Nephron progenitor cell (in vitro differentiated cells): ENCODE measurements at regions not wholly inside any gene's neighbourhood (a gene's known extent, or its start where the extent isn't known, plus 50 kb on each side); places are given as distances from the start of the nearest gene placed in this dataset.
"Not testable (repeated sequence)": the region's sequence is repeated elsewhere in the genome, so short reads cannot be mapped to it uniquely, and the experiment has no call there.

ENCODE experiments used
- DNase-seq: peaks from one replicate; pipeline ENCODE4 v3.0.0; 2021
- H3K27ac Mint-ChIP-seq: 2 replicates; pipeline ENCODE4 v1.8.0; 2021; ENCODE audit warnings: mild to moderate bottlenecking, moderate library complexity, mixed read lengths
- H3K27me3 Mint-ChIP-seq: 2 replicates; pipeline ENCODE4 v1.8.0; 2021; ENCODE audit warnings: mild to moderate bottlenecking, low read depth, mixed read lengths; ENCODE audit not compliant: poor library complexity
- H3K36me3 Mint-ChIP-seq: 2 replicates; pipeline ENCODE4 v1.8.0; 2021; ENCODE audit warnings: low read depth, mixed read lengths
- H3K4me1 Mint-ChIP-seq: 2 replicates; pipeline ENCODE4 v1.8.0; 2021; ENCODE audit warnings: mixed read lengths
- H3K4me3 Mint-ChIP-seq: 2 replicates; pipeline ENCODE4 v1.8.0; 2021; ENCODE audit warnings: mild to moderate bottlenecking, moderate library complexity, mixed read lengths
- H3K9me3 Mint-ChIP-seq: 2 replicates; pipeline ENCODE4 v1.8.0; 2021; ENCODE audit warnings: mild to moderate bottlenecking, moderate library complexity, mixed read lengths
- TF ChIP-seq, protein P1 (sequence below): fragments of 200-600 bp; sonication (generic); IDR thresholded peaks from 2 replicates; pipeline ENCODE4 v1.5.0; 2021; ENCODE audit warnings: antibody characterized with exemption

DNA sequence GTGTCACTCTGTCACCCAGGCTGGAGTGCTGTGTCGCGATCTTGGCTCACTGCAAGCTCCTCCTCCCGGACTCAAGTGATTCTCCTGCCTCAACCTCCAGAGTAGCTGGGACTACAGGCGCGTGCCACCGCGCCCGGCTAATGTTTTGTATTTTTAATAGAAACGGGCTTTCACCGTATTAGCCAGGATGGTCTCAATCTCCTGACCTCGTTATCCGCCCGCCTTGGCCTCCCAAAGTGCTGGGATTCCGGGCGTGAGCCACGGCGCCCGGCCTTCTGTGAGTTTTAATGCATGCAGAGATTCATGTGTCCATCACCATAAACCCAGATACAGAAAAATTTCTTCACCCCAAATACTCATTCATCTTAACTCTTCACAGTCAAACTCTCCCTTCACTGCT, 1046.7 kb downstream of the CDH9 start:
- Mint-ChIP-seq H3K4me3 (no peak overlapping the region), H3K36me3 (no peaks in the 10 kb centered on the region)
- TF ChIP-seq, protein P1, sequence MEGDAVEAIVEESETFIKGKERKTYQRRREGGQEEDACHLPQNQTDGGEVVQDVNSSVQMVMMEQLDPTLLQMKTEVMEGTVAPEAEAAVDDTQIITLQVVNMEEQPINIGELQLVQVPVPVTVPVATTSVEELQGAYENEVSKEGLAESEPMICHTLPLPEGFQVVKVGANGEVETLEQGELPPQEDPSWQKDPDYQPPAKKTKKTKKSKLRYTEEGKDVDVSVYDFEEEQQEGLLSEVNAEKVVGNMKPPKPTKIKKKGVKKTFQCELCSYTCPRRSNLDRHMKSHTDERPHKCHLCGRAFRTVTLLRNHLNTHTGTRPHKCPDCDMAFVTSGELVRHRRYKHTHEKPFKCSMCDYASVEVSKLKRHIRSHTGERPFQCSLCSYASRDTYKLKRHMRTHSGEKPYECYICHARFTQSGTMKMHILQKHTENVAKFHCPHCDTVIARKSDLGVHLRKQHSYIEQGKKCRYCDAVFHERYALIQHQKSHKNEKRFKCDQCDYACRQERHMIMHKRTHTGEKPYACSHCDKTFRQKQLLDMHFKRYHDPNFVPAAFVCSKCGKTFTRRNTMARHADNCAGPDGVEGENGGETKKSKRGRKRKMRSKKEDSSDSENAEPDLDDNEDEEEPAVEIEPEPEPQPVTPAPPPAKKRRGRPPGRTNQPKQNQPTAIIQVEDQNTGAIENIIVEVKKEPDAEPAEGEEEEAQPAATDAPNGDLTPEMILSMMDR, result no peak

DNA sequence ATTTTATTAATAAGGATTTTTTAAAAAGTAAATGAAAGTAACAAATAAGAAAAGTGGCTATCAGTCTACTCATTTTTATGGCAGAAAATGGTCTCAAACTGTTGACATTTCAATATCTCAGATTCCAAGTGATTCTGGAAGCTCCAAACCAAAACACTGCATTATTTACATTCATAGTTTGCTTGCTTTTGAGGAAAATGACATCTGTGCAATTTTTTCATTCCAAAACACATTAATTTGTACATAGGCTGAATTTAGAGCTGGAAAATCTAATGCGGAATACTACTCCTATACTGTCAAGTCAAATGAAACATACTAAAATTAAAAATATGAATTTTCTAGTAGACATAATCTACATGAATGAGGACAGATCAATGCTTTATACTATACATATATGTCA, 1047.6 kb downstream of the CDH9 start:
- H3K9me3 Mint-ChIP-seq, result no peaks in the 10 kb centered on the region
- no peaks in the 10 kb centered on the region for H3K4me1 Mint-ChIP-seq
- TF ChIP-seq, protein P1, result no peak
- H3K4me3 Mint-ChIP-seq, result no peak overlapping the region
- H3K27ac Mint-ChIP-seq, result no peak overlapping the region
- no peak for DNase-seq
- no peaks in the 10 kb centered on the region for H3K36me3 Mint-ChIP-seq
- no peaks in the 10 kb centered on the region for H3K27me3 Mint-ChIP-seq

More for the DNA sequence above, 1046.7 kb downstream of the CDH9 start:
- DNase-seq, result no peak
- no peaks in the 10 kb centered on the region for H3K9me3 Mint-ChIP-seq
- H3K27me3 Mint-ChIP-seq, result no peaks in the 10 kb centered on the region
- no peaks in the 10 kb centered on the region for H3K4me1 Mint-ChIP-seq
- no peak overlapping the region for H3K27ac Mint-ChIP-seq

DNA sequence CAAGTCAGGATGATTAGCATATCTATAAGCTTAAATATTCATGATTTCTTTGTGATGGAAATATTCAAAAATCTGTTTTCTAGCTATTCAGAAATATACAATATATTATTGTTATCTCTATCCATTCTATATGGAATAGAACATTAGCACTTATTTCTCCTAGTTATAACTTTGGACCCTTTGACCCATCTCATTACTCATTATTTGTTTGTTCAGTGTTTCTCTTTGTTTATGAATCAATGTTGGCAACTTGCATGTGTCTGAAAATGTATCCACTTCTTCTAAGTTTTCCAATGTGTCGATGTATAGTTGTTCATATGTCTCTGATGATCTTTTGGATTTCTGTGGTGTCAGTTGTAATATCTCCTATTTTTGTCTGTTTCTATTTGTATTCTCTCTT, 1059.3 kb downstream of the CDH9 start:
- H3K9me3 Mint-ChIP-seq, result peaks cover 10% of the 10 kb centered on the region
- no peak for DNase-seq
- TF ChIP-seq, protein P1, result no peak
- H3K27ac Mint-ChIP-seq, result no peak overlapping the region
- H3K27me3 Mint-ChIP-seq, result no peaks in the 10 kb centered on the region
- H3K4me1 Mint-ChIP-seq, result no peaks in the 10 kb centered on the region
- H3K4me3 Mint-ChIP-seq, result no peak overlapping the region
- no peaks in the 10 kb centered on the region for H3K36me3 Mint-ChIP-seq

DNA sequence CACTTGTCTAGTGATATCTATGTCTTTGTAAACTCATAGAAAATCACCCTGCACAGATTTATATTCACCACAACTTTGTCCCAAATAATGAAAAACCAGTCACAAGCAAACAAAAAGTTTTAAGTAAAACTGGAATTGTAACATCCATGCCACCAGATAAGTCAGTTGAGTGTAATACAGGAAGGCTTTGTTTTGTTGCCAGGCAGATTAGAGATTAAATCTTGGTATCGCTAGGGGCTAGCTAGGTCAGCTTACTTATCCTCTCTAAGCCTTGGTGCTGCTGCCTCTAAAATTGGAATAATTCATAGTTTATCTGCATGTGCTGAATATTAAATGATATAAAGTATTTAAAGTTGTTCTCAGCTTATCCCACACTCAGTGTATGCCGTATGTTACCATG, 1062.5 kb downstream of the CDH9 start:
- peaks cover 9% of the 10 kb centered on the region for H3K9me3 Mint-ChIP-seq
- no peak overlapping the region for H3K4me3 Mint-ChIP-seq
- TF ChIP-seq, protein P1, result no peak
- no peak overlapping the region for H3K27ac Mint-ChIP-seq
- DNase-seq, result no peak
- H3K36me3 Mint-ChIP-seq, result no peaks in the 10 kb centered on the region
- H3K4me1 Mint-ChIP-seq, result no peaks in the 10 kb centered on the region
- H3K27me3 Mint-ChIP-seq, result no peaks in the 10 kb centered on the region

DNA sequence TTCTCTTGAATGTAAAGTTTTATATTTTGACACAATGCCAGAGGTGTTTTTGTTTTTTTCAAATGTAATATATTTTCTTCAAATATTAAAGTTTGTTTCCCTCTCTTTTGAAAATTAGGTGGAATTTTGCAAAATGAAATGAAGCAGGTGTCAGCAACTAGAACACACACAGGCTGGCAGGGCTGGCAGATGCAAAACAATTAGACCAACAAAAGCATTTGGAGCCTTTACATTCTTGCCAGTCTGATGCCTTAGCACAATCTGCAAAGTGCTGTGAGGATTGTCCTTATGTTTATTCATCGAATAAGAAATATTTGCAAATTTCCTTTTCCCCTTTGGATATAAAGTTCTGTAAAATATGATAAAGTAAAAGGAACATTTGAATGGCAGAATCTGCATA, 1063.9 kb downstream of the CDH9 start:
- Mint-ChIP-seq H3K4me1 (no peaks in the 10 kb centered on the region), H3K27ac (no peak overlapping the region), H3K36me3 (no peaks in the 10 kb centered on the region), H3K4me3 (no peak overlapping the region), H3K9me3 (peaks cover under 1% of the 10 kb centered on the region), H3K27me3 (no peaks in the 10 kb centered on the region)
- TF ChIP-seq, protein P1, result no peak
- no peak for DNase-seq

DNA sequence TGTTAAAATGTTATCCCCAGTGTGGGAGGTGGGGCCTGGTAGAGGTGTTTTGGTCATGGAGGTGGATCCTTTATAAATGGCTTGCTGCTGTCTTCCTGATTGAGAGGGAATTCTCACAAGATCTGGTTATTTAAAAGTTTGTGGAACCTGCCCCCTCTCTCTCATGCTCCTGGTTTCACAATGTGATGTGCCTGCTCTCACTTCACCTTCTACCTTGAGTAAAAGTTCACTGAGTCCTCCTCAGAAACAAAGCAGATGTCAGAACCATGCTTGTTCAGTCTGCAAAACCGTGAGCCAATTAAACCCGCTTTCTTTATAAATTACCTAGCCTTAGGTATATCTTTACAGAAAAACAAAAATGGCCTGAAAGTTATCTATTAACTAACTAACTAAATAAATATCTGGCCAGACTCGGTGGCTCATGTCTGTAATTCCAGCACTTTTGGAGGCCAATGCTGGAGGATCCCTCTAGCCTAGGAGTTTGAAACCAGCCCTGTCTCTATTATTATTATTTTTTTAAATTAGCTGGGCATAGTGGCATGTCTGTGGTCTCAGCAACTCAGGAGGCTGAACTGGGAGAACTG, 1067.4 kb downstream of the CDH9 start:
- H3K27me3 Mint-ChIP-seq, result no peaks in the 10 kb centered on the region
- H3K36me3 Mint-ChIP-seq, result no peaks in the 10 kb centered on the region
- H3K27ac Mint-ChIP-seq, result no peak overlapping the region
- TF ChIP-seq, protein P1, result no peak
- H3K9me3 Mint-ChIP-seq, result peaks cover 9% of the 10 kb centered on the region
- H3K4me1 Mint-ChIP-seq, result no peaks in the 10 kb centered on the region
- H3K4me3 Mint-ChIP-seq, result no peak overlapping the region
- DNase-seq, result no peak

DNA sequence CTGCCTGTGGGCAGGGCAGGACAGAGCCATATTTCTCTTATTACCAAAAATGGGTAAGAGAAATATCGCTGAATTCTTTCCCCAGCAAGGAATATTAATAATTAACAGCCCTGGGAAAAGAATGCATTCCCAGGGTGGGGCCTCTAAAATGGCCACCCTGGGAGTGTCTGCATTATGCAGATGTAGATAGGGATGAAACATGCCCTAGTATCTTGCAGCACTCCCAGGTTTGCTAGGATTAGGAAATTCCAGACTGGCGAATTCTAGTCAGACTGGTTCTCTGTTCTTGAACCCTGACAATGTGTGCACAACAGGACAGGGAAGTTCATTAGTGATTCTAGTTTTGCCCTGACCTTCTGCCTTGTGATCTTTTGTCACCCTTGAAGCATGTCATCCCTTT, 1069.3 kb downstream of the CDH9 start:
- not testable (repeated sequence) for H3K27me3 Mint-ChIP-seq, H3K27ac Mint-ChIP-seq, H3K36me3 Mint-ChIP-seq, DNase-seq, H3K4me1 Mint-ChIP-seq, H3K4me3 Mint-ChIP-seq
- peaks cover 17% of the 10 kb centered on the region for H3K9me3 Mint-ChIP-seq
